ENCODE measurements at regions not wholly inside any gene's neighbourhood (a gene's known extent, or its start where the extent isn't known, plus 50 kb on each side); places are given as distances from the start of the nearest gene placed in this dataset.
"Not testable (repeated sequence)": the region's sequence is repeated elsewhere in the genome, so short reads cannot be mapped to it uniquely, and the experiment has no call there.

DNA sequence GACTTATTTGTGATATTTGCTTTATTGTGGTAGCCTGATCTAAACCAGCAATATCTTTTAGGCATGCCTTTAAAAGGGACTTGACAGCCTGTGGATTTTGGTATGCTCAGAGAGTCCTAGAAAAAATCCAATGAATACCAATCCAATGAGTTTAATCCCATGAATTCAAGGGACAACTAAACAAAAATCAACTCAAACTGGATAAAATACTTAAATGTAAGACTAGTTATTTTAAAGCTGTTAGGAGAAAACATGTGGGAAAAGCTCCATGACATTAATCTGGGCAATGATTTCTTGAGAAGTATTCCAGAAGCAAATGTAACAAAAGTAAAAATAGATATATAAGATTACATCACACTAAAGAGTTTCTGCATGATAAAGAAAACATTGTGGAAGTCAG is 711.5 kb upstream of the PITX2 start:
- ChIA-PET CTCF (no interaction called here), POLR2A (no interaction called here)
- dilution Hi-C loops (cut with MboI; ENCODE audit: extremely low pct_ligation_motif_present, low sequenced_read_pairs), result no loop called here

DNA sequence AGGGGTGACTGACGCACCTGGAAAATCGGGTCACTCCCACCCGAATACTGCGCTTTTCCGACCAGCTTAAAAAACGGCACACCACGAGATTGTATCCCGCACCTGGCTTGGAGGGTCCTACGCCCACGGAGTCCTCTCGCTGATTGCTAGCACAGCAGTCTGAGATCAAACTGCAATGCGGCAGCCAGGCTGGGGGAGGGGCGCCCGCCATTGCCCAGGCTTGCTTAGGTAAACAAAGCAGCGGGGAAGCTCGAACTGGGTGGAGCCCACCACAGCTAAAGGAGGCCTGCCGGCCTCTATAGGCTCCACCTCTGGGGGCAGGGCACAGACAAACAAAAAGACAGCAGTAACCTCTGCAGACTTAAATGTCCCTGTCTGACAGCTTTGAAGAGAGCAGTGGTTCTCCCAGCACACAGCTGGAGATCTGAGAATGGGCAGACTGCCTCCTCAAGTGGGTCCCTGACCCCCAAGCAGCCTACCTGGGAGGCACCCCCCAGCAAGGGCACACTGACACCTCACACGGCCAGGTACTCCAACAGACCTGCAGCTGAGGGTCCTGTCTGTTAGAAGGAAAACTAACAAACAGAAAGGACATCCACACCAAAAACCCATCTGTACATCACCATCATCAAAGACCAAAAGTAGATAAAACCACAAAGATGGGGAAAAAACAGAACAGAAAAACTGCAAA is 714.5 kb upstream of the PITX2 start:
- H3K4me1 ChIP-seq (ENCODE audit: control insufficient read depth, extremely low read depth, insufficient read depth, low read length); H2AFZ ChIP-seq (ENCODE audit: low read depth, low read length); H4K20me1 ChIP-seq (replicated peaks; ENCODE audit: control insufficient read depth, extremely low read depth, insufficient read depth, low read length); H3K27me3 ChIP-seq (ENCODE audit: control insufficient read depth in 2 of 2, insufficient read depth in 2 of 2, low read length in 2 of 2); H3K9me3 ChIP-seq (replicated peaks; ENCODE audit: control insufficient read depth, insufficient read depth, low read length); H3K9ac ChIP-seq (replicated peaks; ENCODE audit: extremely low read depth, insufficient read depth, low read length); H3K79me2 ChIP-seq (ENCODE audit: control insufficient read depth, insufficient read depth, low read length); H3K9me1 ChIP-seq (replicated peaks; ENCODE audit: control insufficient read depth, extremely low read depth, insufficient read depth, low read length); intact Hi-C loops (cut with micrococcal nuclease); CTCF ChIA-PET; POLR2A ChIA-PET; H3K36me3 ChIP-seq (ENCODE audit: control insufficient read depth in 2 of 2, extremely low read depth in 1 of 2, insufficient read depth in 2 of 2, low read length in 2 of 2); dilution Hi-C loops (cut with MboI; ENCODE audit: extremely low pct_ligation_motif_present, low sequenced_read_pairs); DNase-seq (ENCODE audit: low read depth, low spot score); H3K4me2 ChIP-seq (ENCODE audit: insufficient read depth, low read length); FAIRE-seq; H3K4me3 ChIP-seq (replicated peaks in 1 of 3; ENCODE audit: insufficient read depth in 1 of 3, low read depth in 1 of 3, low read length in 3 of 3); BruUV-seq (replicated peaks); H3K27ac ChIP-seq (ENCODE audit: insufficient read depth, low read depth, low read length): not testable (repeated sequence)

More for the DNA sequence above, 711.5 kb upstream of the PITX2 start:
- Histone ChIP-seq H3K4me2 (ENCODE audit: insufficient read depth, low read length) (no peak overlapping the region), H3K9me1 (replicated peaks; ENCODE audit: control insufficient read depth, extremely low read depth, insufficient read depth, low read length) (no peaks in the 10 kb centered on the region), H3K4me1 (ENCODE audit: control insufficient read depth, extremely low read depth, insufficient read depth, low read length) (no peaks in the 10 kb centered on the region), H3K36me3 (ENCODE audit: control insufficient read depth in 2 of 2, extremely low read depth in 1 of 2, insufficient read depth in 2 of 2, low read length in 2 of 2) (no peaks in the 10 kb centered on the region), H3K27ac (ENCODE audit: insufficient read depth, low read depth, low read length) (no peak overlapping the region), H3K9me3 (replicated peaks; ENCODE audit: control insufficient read depth, insufficient read depth, low read length) (no peaks in the 10 kb centered on the region), H4K20me1 (replicated peaks; ENCODE audit: control insufficient read depth, extremely low read depth, insufficient read depth, low read length) (no peaks in the 10 kb centered on the region), H3K9ac (replicated peaks; ENCODE audit: extremely low read depth, insufficient read depth, low read length) (no peak overlapping the region), H3K4me3 (replicated peaks in 1 of 3; ENCODE audit: insufficient read depth in 1 of 3, low read depth in 1 of 3, low read length in 3 of 3) (no peak overlapping the region), H2AFZ (ENCODE audit: low read depth, low read length) (no peak overlapping the region), H3K27me3 (ENCODE audit: control insufficient read depth in 2 of 2, insufficient read depth in 2 of 2, low read length in 2 of 2) (no peaks in the 10 kb centered on the region), H3K79me2 (ENCODE audit: control insufficient read depth, insufficient read depth, low read length) (no peaks in the 10 kb centered on the region)
- intact Hi-C loops (cut with micrococcal nuclease), result no loop called here
- DNase-seq (ENCODE audit: low read depth, low spot score) (no peak), FAIRE-seq (no peak)
- TF ChIP-seq POLR2A (IDR thresholded peaks at IDR 0.05; ENCODE audit: low read depth, low read length) (no peak), POLR2AphosphoS5 (IDR thresholded peaks at IDR 0.05; ENCODE audit: insufficient read depth, low read depth, low read length) (no peak), MYC (IDR thresholded peaks at IDR 0.05; ENCODE audit: low read depth, low read length) (no peak), FOS (IDR thresholded peaks at IDR 0.05; ENCODE audit: borderline replicate concordance, insufficient read depth, low read length) (no peak), GATA2 (IDR thresholded peaks at IDR 0.05; ENCODE audit: insufficient read depth, insufficient read length, low read depth, low read length) (no peak)
- TF ChIP-seq, protein P1, sequence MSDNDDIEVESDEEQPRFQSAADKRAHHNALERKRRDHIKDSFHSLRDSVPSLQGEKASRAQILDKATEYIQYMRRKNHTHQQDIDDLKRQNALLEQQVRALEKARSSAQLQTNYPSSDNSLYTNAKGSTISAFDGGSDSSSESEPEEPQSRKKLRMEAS (IDR thresholded peaks at IDR 0.05; ENCODE audit: insufficient read depth, insufficient read length), result no peak
- BruUV-seq (replicated peaks), result no TSS peak

Measured in endothelial cell of umbilical vein (primary cell).